WI38 (cell line): ENCODE measurements at regions not wholly inside any gene's neighbourhood (a gene's known extent, or its start where the extent isn't known, plus 50 kb on each side); places are given as distances from the start of the nearest gene placed in this dataset.

Experiments
- H3K4me3 ChIP-seq: 2 replicates; pipeline ENCODE4 v1.5.1; 2011; ENCODE audit warnings: low read depth, mild to moderate bottlenecking, control low read depth, low read length
- TF ChIP-seq, protein P1 (sequence below): IDR thresholded peaks from 2 replicates; pipeline ENCODE4 v1.5.1; 2012; ENCODE audit warnings: low read depth, mild to moderate bottlenecking, control low read depth, low read length

DNA sequence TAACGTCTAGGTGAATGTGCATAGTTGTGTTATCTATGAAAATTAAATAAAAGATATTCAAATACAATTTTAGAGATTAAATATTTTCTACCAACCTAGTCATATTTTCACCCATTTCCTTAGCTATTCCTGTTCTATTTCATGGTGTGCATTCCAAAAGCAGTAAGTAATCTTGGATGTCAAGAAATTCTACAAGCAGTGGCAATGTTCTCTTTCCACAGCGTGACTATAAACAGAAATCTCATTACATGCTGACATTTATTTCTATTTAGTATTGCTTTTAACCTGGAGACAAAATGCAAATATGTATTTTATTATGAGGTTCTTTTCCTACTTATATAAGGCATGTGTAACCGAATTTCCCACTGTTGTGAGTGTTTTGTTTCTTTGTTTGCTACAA is 510.0 kb downstream of the ACTL7B start:
- TF ChIP-seq, protein P1, sequence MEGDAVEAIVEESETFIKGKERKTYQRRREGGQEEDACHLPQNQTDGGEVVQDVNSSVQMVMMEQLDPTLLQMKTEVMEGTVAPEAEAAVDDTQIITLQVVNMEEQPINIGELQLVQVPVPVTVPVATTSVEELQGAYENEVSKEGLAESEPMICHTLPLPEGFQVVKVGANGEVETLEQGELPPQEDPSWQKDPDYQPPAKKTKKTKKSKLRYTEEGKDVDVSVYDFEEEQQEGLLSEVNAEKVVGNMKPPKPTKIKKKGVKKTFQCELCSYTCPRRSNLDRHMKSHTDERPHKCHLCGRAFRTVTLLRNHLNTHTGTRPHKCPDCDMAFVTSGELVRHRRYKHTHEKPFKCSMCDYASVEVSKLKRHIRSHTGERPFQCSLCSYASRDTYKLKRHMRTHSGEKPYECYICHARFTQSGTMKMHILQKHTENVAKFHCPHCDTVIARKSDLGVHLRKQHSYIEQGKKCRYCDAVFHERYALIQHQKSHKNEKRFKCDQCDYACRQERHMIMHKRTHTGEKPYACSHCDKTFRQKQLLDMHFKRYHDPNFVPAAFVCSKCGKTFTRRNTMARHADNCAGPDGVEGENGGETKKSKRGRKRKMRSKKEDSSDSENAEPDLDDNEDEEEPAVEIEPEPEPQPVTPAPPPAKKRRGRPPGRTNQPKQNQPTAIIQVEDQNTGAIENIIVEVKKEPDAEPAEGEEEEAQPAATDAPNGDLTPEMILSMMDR = no peak
- H3K4me3 ChIP-seq = no peak overlapping the region

DNA sequence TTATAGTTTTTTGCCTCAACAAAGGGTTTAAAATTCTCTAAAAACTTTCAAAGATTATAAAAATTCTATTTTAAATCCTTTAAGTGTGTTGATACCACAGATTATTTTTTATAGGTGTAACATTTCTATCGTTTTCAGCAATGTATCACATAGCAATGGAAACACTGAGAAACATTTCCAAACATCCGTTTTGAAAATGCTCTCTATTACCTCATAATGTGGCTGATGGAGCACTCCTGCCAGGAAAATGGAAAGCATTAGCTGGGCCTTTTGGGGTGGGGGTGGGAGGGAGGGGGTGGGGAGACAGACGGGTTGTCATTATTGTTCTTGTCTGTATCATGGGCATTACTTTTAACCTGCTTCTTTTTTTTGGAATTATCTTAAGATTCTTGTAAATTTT is 516.5 kb downstream of the ACTL7B start:
- no peak overlapping the region for H3K4me3 ChIP-seq
- TF ChIP-seq, protein P1 = no peak

DNA sequence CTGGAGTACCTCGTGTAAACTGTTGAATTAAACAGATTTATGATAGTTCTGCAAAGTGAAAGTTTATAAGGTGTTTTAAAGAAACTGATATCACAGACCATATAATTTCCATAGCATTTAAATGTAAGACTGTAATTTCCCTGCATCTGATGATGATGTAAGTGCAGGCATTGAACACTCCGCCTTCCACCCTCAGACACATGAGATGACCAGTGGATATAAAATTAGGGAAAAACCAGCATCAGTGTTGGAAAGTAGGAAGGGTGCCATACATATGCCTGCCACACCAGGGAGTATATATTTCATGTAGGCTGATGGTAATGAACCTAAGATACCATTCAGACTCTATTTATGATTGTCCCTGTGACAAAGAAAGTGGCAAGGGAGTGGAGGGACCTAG is 519.2 kb downstream of the ACTL7B start:
- no peak overlapping the region for H3K4me3 ChIP-seq
- TF ChIP-seq, protein P1 = no peak

DNA sequence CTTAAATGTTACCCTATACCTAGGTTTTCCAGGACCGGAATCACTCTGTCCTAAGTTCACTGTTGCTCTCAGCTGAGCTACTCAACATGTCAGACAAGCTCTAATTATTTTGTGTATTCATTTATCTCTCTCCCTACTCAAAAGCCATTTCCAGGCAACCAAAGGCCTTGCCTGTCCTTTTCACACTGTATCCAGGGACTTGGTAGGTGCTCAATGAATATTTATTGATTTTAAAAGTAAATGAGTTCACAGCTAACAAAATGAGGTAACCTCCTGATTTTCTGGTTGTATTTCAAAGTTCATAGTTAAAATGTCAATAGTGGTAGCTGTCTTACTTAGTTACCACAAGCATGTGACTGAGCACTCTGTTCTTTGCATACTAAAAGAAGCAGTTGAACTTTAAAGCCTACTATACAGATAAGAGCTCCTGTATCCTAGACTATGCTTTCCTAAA is 522.2 kb downstream of the ACTL7B start:
- TF ChIP-seq, protein P1 = no peak

DNA sequence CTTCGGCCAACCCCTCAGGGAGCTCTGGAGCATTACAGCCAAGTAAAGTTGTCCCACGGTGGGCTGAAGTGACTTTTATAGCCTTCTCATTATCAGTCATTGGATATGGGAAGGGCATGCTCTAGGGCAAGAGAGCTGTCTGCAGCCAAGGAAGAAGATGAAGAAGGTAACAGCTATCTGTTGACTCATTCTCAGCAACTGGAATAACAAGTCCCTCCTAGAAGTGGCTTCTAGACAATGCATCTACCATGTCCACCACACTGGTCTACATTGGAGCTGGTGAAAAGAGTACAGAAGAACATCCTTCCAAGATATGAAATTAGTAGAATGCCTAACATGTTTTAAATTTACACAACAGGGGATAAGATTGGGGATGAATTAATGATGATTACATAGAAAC is 524.2 kb downstream of the ACTL7B start:
- no peak overlapping the region for H3K4me3 ChIP-seq
- TF ChIP-seq, protein P1 = no peak

More for the DNA sequence above, 522.2 kb downstream of the ACTL7B start:
- H3K4me3 ChIP-seq = no peak overlapping the region

DNA sequence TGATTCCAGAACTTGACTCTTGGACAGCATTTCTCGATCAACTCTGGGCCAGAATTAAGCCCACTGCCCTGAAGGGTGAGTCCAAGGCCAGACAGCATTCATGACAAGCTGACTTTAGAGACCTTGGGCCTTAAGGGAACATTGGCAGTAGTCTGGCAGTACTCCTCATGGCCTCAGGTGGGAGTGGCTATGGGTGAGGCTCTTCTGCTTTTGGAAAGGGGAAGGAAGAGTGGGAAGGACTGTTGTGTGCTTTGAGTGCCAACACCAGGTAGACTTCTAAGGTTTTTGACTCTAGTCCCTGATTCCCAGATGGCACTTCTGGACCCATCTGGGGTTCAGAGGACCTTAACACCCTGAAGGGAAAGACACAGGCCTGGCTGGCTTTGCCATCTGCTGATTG is 530.4 kb downstream of the ACTL7B start:
- TF ChIP-seq, protein P1 = no peak
- H3K4me3 ChIP-seq = no peak overlapping the region

DNA sequence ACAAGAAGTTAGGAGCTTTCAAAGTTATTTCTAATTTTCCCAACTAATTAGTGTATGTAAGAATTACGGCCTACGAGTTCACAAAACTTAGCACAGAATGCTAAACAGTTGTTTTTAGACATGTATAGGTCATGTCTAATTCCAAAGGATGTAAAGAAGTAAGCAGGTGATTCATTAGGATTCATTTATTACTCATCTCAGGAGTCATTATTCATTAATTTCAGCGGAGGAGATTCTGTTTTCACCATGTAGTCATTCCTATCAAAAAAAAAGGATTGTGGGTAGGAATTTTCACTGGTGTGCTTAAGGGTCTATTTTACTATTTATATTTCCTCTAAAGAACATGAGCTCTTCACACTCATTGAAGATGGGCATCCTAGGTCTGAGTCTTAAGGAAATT is 532.2 kb downstream of the ACTL7B start:
- H3K4me3 ChIP-seq = no peak overlapping the region
- TF ChIP-seq, protein P1 = no peak
